Endothelial cell of umbilical vein (primary cell): ENCODE measurements at regions not wholly inside any gene's neighbourhood (a gene's known extent, or its start where the extent isn't known, plus 50 kb on each side); places are given as distances from the start of the nearest gene placed in this dataset.

Experiments
- BruUV-seq: library from RNA; stranded (reverse); fragments of 400-500 nt; replicated peaks from 2 replicates; lab custom pipeline; 2021; lab: Mats Ljungman, UMichigan
- CTCF ChIA-PET: fragments of 300-600, 350-600 bp; sonication (Branson Sonifier 250); formaldehyde crosslinking; loops from one replicate; lab custom pipeline; 2021; ENCODE audit warnings: antibody characterized with exemption, inconsistent platforms; lab: Charles Lee
- POLR2A ChIA-PET: fragments of 300-600, 350-600 bp; sonication (Branson Sonifier 250); formaldehyde crosslinking; loops from one replicate; lab custom pipeline; 2021; ENCODE audit warnings: antibody characterized with exemption, inconsistent platforms; lab: Charles Lee
- DNase-seq: peaks from one replicate; pipeline ENCODE4 v3.0.0-alpha.2; 2011; ENCODE audit warnings: low read depth, low spot score
- FAIRE-seq: peaks from 2 replicates; lab custom pipeline; 2011; peaks lifted over from hg19 to GRCh38; lab: Jason Lieb, UNC
- H2AFZ ChIP-seq: 2 replicates; pipeline ENCODE4 v1.6.0; 2012; ENCODE audit warnings: low read depth, low read length, control low read depth, inconsistent platforms
- H3K27ac ChIP-seq: 2 replicates; pipeline ENCODE4 v1.5.1; 2011; ENCODE audit warnings: low read depth, mild to moderate bottlenecking, control low read depth, low read length, moderate library complexity; ENCODE audit not compliant: insufficient read depth
- H3K27me3 ChIP-seq, 2 experiments: 2 replicates each; pipeline versions ENCODE4 v1.6.0 to v1.6.1; 2011; ENCODE audit warnings: low read length in 2 of 2, mixed read lengths in 1 of 2; ENCODE audit not compliant: control insufficient read depth in 2 of 2, insufficient read depth in 2 of 2
- H3K36me3 ChIP-seq, 2 experiments: 2 replicates in 1 of 2; 3 replicates in 1 of 2; pipeline ENCODE4 v1.5.1; 2011; ENCODE audit warnings: low read length in 2 of 2, mild to moderate bottlenecking in 1 of 2, moderate library complexity in 1 of 2; ENCODE audit not compliant: control insufficient read depth in 2 of 2, insufficient read depth in 2 of 2; ENCODE audit errors: extremely low read depth in 1 of 2
- H3K4me1 ChIP-seq: 3 replicates; pipeline ENCODE4 v1.5.1; 2011; ENCODE audit warnings: mild to moderate bottlenecking, low read length; ENCODE audit not compliant: control insufficient read depth, insufficient read depth; ENCODE audit errors: extremely low read depth
- H3K4me2 ChIP-seq: 2 replicates; pipeline ENCODE4 v1.6.1; 2011; ENCODE audit warnings: low read length, control low read depth, mixed read lengths; ENCODE audit not compliant: insufficient read depth
- H3K4me3 ChIP-seq, 3 experiments: fragments of 200-600 bp in 1 of 3; sonication (generic), shearing (Covaris generic) in 1 of 3; replicated peaks in 1 of 3; 2 replicates each; pipeline ENCODE4 v1.5.1; 2011 to 2016; ENCODE audit warnings: control low read depth in 3 of 3, low read length in 3 of 3, mild to moderate bottlenecking in 2 of 3, inconsistent platforms in 1 of 3, low read depth in 1 of 3, moderate library complexity in 1 of 3; ENCODE audit not compliant: insufficient read depth in 1 of 3
- H3K79me2 ChIP-seq: 2 replicates; pipeline ENCODE4 v1.6.0; 2012; ENCODE audit warnings: low read length, inconsistent platforms; ENCODE audit not compliant: control insufficient read depth, insufficient read depth
- H3K9ac ChIP-seq: replicated peaks from 2 replicates; pipeline ENCODE3; 2011; ENCODE audit warnings: low read length, control low read depth; ENCODE audit not compliant: insufficient read depth; ENCODE audit errors: extremely low read depth
- H3K9me1 ChIP-seq: replicated peaks from 3 replicates; pipeline ENCODE4 v1.6.0; 2011; ENCODE audit warnings: mild to moderate bottlenecking, low read length; ENCODE audit not compliant: control insufficient read depth, insufficient read depth; ENCODE audit errors: extremely low read depth
- H3K9me3 ChIP-seq: replicated peaks from 2 replicates; pipeline ENCODE4 v1.5.1; 2012; ENCODE audit warnings: low read length, inconsistent platforms; ENCODE audit not compliant: control insufficient read depth, insufficient read depth
- H4K20me1 ChIP-seq: replicated peaks from 2 replicates; pipeline ENCODE3; 2011; ENCODE audit warnings: mild to moderate bottlenecking, low read length; ENCODE audit not compliant: control insufficient read depth, insufficient read depth; ENCODE audit errors: extremely low read depth
- CTCF ChIP-seq, 2 donors: IDR thresholded peaks; 1 replicate in 1 of 2; 2 replicates in 1 of 2; pipeline ENCODE4 v1.5.1; 2011; ENCODE audit warnings: low read length in 2 of 2, mild to moderate bottlenecking in 2 of 2, moderate library complexity in 2 of 2, control low read depth in 1 of 2, inconsistent platforms in 1 of 2, low read depth in 1 of 2; ENCODE audit not compliant: insufficient read depth in 1 of 2; ENCODE audit errors: extremely low read depth in 1 of 2
- EZH2 ChIP-seq: IDR thresholded peaks from 2 replicates; pipeline ENCODE4 v1.6.1; 2012; ENCODE audit warnings: borderline replicate concordance, low read depth, mild to moderate bottlenecking, moderate library complexity, low read length, inconsistent platforms; ENCODE audit not compliant: severe bottlenecking
- FOS ChIP-seq: IDR thresholded peaks from 2 replicates; pipeline ENCODE4 v1.6.1; 2011; ENCODE audit warnings: mild to moderate bottlenecking, low read length, moderate library complexity, borderline replicate concordance; ENCODE audit not compliant: insufficient read depth
- GATA2 ChIP-seq: IDR thresholded peaks from 2 replicates; pipeline ENCODE4 v1.7.0; 2011; ENCODE audit warnings: low read depth, mild to moderate bottlenecking, moderate library complexity, mixed read lengths, low read length; ENCODE audit not compliant: insufficient read length, insufficient read depth
- JUN ChIP-seq: IDR thresholded peaks from 2 replicates; pipeline ENCODE4 v1.6.1; 2011; ENCODE audit warnings: borderline replicate concordance, low read depth; ENCODE audit not compliant: insufficient read length, insufficient read depth
- MYC ChIP-seq: IDR thresholded peaks from one replicate; pipeline ENCODE4 v1.6.1; 2011; ENCODE audit warnings: mild to moderate bottlenecking, low read depth, low read length
- POLR2A ChIP-seq: IDR thresholded peaks from 2 replicates; pipeline ENCODE4 v1.6.1; 2012; ENCODE audit warnings: low read depth, mild to moderate bottlenecking, control low read depth, low read length
- POLR2AphosphoS5 ChIP-seq: IDR thresholded peaks from 2 replicates; pipeline ENCODE4 v1.6.1; 2012; ENCODE audit warnings: low read depth, mild to moderate bottlenecking, control low read depth, low read length, moderate library complexity; ENCODE audit not compliant: insufficient read depth
- dilution Hi-C: fragments of 300-500 bp; cut with MboI; formaldehyde crosslinking; loops from one replicate; pipeline ENCODE4 v1.15.0; 2019; ENCODE audit warnings: low sequenced_read_pairs; ENCODE audit not compliant: extremely low pct_ligation_motif_present
- intact Hi-C: fragments of 100-400 bp; cut with micrococcal nuclease; formaldehyde crosslinking; loops from one replicate; pipeline ENCODE4 v1.10.0; 2022
- TF ChIP-seq, protein P1 (sequence below): IDR thresholded peaks from 2 replicates; pipeline ENCODE4 v1.6.1; 2011; ENCODE audit not compliant: insufficient read depth, insufficient read length

- Histone ChIP-seq H3K4me1 (no peaks in the 10 kb centered on the region), H3K9me3 (no peaks in the 10 kb centered on the region), H2AFZ (no peak overlapping the region), H3K9ac (no peak overlapping the region), H4K20me1 (no peaks in the 10 kb centered on the region), H3K27ac (no peak overlapping the region), H3K9me1 (no peaks in the 10 kb centered on the region), H3K27me3 (no peaks in the 10 kb centered on the region), H3K79me2 (no peaks in the 10 kb centered on the region), H3K36me3 (no peaks in the 10 kb centered on the region), H3K4me2 (no peak overlapping the region), H3K4me3 (no peak overlapping the region)
- dilution Hi-C loops (no loop called here), intact Hi-C loops (no loop called here)
- BruUV-seq: no TSS peak
- FAIRE-seq (no peak), DNase-seq (no peak)
- TF ChIP-seq, protein P1, sequence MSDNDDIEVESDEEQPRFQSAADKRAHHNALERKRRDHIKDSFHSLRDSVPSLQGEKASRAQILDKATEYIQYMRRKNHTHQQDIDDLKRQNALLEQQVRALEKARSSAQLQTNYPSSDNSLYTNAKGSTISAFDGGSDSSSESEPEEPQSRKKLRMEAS: no peak
- TF ChIP-seq MYC (no peak), EZH2 (no peak), POLR2A (no peak), JUN (no peak), POLR2AphosphoS5 (no peak), GATA2 (no peak), FOS (no peak), CTCF (IDR thresholded peaks at IDR 0.05; ENCODE audit: extremely low read depth in 1 of 2, insufficient read depth in 1 of 2, low read depth in 1 of 2, low read length in 2 of 2) (no peak)
- ChIA-PET CTCF (no interaction called here), POLR2A (no interaction called here)
Observed at GRCh38 chr16:17887963-17888362, 417.2 kb upstream of the XYLT1 start.
